HepG2 (cell line): ENCODE measurements at regions not wholly inside any gene's neighbourhood (a gene's known extent, or its start where the extent isn't known, plus 50 kb on each side); places are given as distances from the start of the nearest gene placed in this dataset.

ENCODE experiments used
- HDAC6 ChIP-seq: fragments of 200-600 bp; sonication (generic); IDR thresholded peaks from 2 replicates; pipeline ENCODE4 v1.7.0; 2017; ENCODE audit warnings: mild to moderate bottlenecking, antibody characterized with exemption, low read length, low read depth
- NFE2 ChIP-seq: sonication (generic); formaldehyde crosslinking; IDR thresholded peaks from 2 replicates; pipeline ENCODE4 v1.4.0; 2020; ENCODE audit warnings: missing genetic modification reagents
- ZBTB1 ChIP-seq: sonication (generic); formaldehyde crosslinking; IDR thresholded peaks from 2 replicates; pipeline ENCODE4 v1.4.0; 2020; ENCODE audit warnings: missing genetic modification reagents, borderline replicate concordance
- ZNF781 ChIP-seq: sonication (generic); formaldehyde crosslinking; IDR thresholded peaks from 2 replicates; pipeline ENCODE4 v1.5.1; 2020; ENCODE audit warnings: borderline replicate concordance, mild to moderate bottlenecking, missing genetic modification reagents; ENCODE audit errors: not compliant biosample characterization

DNA sequence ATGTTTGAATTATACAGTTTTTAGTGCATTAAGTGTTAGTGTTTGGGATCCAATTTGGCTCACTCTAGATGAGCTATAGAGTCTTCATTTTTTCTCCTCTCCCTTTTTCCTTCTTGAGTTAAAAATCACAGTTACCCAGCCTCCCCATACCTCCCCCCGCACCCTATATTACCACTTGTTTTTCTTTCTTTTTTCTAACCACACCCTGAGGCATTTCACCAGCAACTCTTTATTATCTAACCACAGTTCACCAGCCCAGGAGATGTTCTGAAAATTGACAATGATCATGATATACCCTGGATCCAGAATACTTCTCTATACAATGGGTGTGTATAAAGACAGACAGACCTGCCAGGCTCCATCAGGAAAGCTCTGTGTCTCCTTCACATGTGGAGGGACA, 86.5 kb upstream of the UBL3 start:
- no peak for TF ChIP-seq ZNF781 (CRISPR knock-in tag)
- TF ChIP-seq HDAC6 = no peak
- no peak for TF ChIP-seq ZBTB1 (CRISPR knock-in tag)
- no peak for TF ChIP-seq NFE2 (CRISPR knock-in tag)
